Hepatocyte (in vitro differentiated cells): ENCODE measurements at regions not wholly inside any gene's neighbourhood (a gene's known extent, or its start where the extent isn't known, plus 50 kb on each side); places are given as distances from the start of the nearest gene placed in this dataset.

Experiments
- CTCF ChIP-seq: fragments of 200-600 bp; sonication (generic); IDR thresholded peaks from 2 replicates; pipeline ENCODE4 v1.5.1; 2016; ENCODE audit warnings: antibody characterized with exemption, mild to moderate bottlenecking; ENCODE audit not compliant: poor library complexity
- EZH2 ChIP-seq: fragments of 200-600 bp; sonication (generic); IDR thresholded peaks from 2 replicates; pipeline ENCODE4 v1.6.1; 2016; ENCODE audit warnings: antibody characterized with exemption, mild to moderate bottlenecking, borderline replicate concordance

- no peak for TF ChIP-seq EZH2
- no peak for TF ChIP-seq CTCF
Measured at GRCh38 chr6:33861722-33862121, 57.9 kb upstream of the MLN start.
